ENCODE measurements at regions not wholly inside any gene's neighbourhood (a gene's known extent, or its start where the extent isn't known, plus 50 kb on each side); places are given as distances from the start of the nearest gene placed in this dataset.

DNA sequence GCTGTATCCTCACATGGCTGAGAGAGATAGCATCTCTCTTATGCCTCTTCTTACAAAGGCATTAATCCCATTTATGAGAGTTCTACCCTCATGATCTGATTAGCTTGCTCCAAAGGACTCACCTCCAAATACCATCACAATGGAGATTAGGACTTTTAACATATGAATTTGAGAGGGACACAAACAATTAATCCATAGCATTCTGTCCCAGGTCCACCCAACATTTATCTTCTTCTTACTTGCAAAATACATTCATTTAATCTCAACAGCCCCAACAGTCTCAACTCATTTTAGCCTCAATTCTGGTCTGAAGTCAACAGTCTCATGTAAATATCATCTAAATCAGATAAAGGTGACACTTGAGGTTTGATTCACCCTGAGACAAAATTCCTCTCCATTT is 555.4 kb downstream of the RAB28 start:
- TF ChIP-seq ZNF569 (CRISPR knock-in tag; IDR thresholded peaks at IDR 0.05; ENCODE audit: borderline replicate concordance) (no peak), MAF1 (CRISPR knock-in tag; IDR thresholded peaks at IDR 0.05; ENCODE audit: borderline replicate concordance) (no peak), ARNT (IDR thresholded peaks at IDR 0.05) (no peak), RORA (CRISPR knock-in tag; IDR thresholded peaks at IDR 0.05) (no peak), MED13 (CRISPR knock-in tag; IDR thresholded peaks at IDR 0.05) (no peak), CSRNP1 (CRISPR knock-in tag; IDR thresholded peaks at IDR 0.05) (no peak), HNRNPLL (IDR thresholded peaks at IDR 0.05; ENCODE audit: low read depth, low read length, poor library complexity, severe bottlenecking) (no peak), ZNF879 (CRISPR knock-in tag; IDR thresholded peaks at IDR 0.05) (no peak), ATF7 (IDR thresholded peaks at IDR 0.05) (no peak), ATF7 (CRISPR knock-in tag; IDR thresholded peaks at IDR 0.05) (no peak)
- TF ChIP-seq, protein P1, sequence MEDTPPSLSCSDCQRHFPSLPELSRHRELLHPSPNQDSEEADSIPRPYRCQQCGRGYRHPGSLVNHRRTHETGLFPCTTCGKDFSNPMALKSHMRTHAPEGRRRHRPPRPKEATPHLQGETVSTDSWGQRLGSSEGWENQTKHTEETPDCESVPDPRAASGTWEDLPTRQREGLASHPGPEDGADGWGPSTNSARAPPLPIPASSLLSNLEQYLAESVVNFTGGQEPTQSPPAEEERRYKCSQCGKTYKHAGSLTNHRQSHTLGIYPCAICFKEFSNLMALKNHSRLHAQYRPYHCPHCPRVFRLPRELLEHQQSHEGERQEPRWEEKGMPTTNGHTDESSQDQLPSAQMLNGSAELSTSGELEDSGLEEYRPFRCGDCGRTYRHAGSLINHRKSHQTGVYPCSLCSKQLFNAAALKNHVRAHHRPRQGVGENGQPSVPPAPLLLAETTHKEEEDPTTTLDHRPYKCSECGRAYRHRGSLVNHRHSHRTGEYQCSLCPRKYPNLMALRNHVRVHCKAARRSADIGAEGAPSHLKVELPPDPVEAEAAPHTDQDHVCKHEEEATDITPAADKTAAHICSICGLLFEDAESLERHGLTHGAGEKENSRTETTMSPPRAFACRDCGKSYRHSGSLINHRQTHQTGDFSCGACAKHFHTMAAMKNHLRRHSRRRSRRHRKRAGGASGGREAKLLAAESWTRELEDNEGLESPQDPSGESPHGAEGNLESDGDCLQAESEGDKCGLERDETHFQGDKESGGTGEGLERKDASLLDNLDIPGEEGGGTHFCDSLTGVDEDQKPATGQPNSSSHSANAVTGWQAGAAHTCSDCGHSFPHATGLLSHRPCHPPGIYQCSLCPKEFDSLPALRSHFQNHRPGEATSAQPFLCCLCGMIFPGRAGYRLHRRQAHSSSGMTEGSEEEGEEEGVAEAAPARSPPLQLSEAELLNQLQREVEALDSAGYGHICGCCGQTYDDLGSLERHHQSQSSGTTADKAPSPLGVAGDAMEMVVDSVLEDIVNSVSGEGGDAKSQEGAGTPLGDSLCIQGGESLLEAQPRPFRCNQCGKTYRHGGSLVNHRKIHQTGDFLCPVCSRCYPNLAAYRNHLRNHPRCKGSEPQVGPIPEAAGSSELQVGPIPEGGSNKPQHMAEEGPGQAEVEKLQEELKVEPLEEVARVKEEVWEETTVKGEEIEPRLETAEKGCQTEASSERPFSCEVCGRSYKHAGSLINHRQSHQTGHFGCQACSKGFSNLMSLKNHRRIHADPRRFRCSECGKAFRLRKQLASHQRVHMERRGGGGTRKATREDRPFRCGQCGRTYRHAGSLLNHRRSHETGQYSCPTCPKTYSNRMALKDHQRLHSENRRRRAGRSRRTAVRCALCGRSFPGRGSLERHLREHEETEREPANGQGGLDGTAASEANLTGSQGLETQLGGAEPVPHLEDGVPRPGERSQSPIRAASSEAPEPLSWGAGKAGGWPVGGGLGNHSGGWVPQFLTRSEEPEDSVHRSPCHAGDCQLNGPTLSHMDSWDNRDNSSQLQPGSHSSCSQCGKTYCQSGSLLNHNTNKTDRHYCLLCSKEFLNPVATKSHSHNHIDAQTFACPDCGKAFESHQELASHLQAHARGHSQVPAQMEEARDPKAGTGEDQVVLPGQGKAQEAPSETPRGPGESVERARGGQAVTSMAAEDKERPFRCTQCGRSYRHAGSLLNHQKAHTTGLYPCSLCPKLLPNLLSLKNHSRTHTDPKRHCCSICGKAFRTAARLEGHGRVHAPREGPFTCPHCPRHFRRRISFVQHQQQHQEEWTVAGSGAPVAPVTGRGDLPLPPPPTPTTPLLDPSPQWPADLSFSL (CRISPR knock-in tag; IDR thresholded peaks at IDR 0.05), result no peak
- TF ChIP-seq, protein P2, sequence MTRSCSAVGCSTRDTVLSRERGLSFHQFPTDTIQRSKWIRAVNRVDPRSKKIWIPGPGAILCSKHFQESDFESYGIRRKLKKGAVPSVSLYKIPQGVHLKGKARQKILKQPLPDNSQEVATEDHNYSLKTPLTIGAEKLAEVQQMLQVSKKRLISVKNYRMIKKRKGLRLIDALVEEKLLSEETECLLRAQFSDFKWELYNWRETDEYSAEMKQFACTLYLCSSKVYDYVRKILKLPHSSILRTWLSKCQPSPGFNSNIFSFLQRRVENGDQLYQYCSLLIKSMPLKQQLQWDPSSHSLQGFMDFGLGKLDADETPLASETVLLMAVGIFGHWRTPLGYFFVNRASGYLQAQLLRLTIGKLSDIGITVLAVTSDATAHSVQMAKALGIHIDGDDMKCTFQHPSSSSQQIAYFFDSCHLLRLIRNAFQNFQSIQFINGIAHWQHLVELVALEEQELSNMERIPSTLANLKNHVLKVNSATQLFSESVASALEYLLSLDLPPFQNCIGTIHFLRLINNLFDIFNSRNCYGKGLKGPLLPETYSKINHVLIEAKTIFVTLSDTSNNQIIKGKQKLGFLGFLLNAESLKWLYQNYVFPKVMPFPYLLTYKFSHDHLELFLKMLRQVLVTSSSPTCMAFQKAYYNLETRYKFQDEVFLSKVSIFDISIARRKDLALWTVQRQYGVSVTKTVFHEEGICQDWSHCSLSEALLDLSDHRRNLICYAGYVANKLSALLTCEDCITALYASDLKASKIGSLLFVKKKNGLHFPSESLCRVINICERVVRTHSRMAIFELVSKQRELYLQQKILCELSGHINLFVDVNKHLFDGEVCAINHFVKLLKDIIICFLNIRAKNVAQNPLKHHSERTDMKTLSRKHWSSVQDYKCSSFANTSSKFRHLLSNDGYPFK (CRISPR knock-in tag; IDR thresholded peaks at IDR 0.05; ENCODE audit: borderline replicate concordance), result no peak
- peaks cover 12% of the 10 kb centered on the region; the same call in 1 of the 2 replicates for H3K9me3 ChIP-seq (ENCODE audit: low read length)
- H3K27me3 ChIP-seq (ENCODE audit: control insufficient read depth in 1 of 2, insufficient read depth in 2 of 2, low read length in 2 of 2), result no peaks in the 10 kb centered on the region
- no peaks in the 10 kb centered on the region for H4K20me1 ChIP-seq (ENCODE audit: insufficient read depth, low read length)
- intact Hi-C loops (cut with micrococcal nuclease; ENCODE audit: unreplicated experiment), result no loop called here
- ChIA-PET POLR2A (no interaction called here), CTCF (ENCODE audit: low intra/inter-chr PET ratio, low total read pairs) (no interaction called here)
- no peak overlapping the region for H3K9ac ChIP-seq (ENCODE audit: insufficient read depth, low read depth, low read length)
- ATAC-seq (no peak), FAIRE-seq (no peak), DNase-seq (ENCODE audit: low spot score) (no peak)
- H2AFZ ChIP-seq (ENCODE audit: low read length), result no peak overlapping the region
- no peak overlapping the region for H3K4me3 ChIP-seq (replicated peaks in 1 of 3; ENCODE audit: insufficient read depth in 1 of 3, low read depth in 2 of 3, low read length in 3 of 3)
- H3K36me3 ChIP-seq (replicated peaks in 1 of 2; ENCODE audit: control insufficient read depth in 1 of 2, insufficient read depth in 2 of 2, low read length in 2 of 2), result no peaks in the 10 kb centered on the region
- H3K4me1 ChIP-seq (ENCODE audit: insufficient read depth, low read length), result peaks cover 63% of the 10 kb centered on the region
- BruUV-seq (replicated peaks), result no TSS peak
- in situ Hi-C loops (cut with HindIII; ENCODE audit: extremely low pct_ligation_motif_present, low pct_unique_long_range_greater_than_20kb), result no loop called here
- no peaks in the 10 kb centered on the region for H3K79me2 ChIP-seq (ENCODE audit: insufficient read depth, low read length)
- no peak overlapping the region for H3K4me2 ChIP-seq (ENCODE audit: low read depth, low read length)
- H3K27ac ChIP-seq (ENCODE audit: extremely low read length, insufficient read depth, low read length), result no peak overlapping the region

Measured in HepG2 (cell line).